GM12875 (cell line): ENCODE measurements at regions not wholly inside any gene's neighbourhood (a gene's known extent, or its start where the extent isn't known, plus 50 kb on each side); places are given as distances from the start of the nearest gene placed in this dataset.

Experiments
- H3K4me3 ChIP-seq: one replicate; pipeline ENCODE4 v1.5.1; 2011; ENCODE audit warnings: low read depth, low read length, control low read depth
- CTCF ChIP-seq: IDR thresholded peaks from 2 replicates; pipeline ENCODE4 v1.5.1; 2011; ENCODE audit warnings: low read depth, mild to moderate bottlenecking, control low read depth, inconsistent platforms, low read length, moderate library complexity, borderline replicate concordance; ENCODE audit not compliant: insufficient read depth

GRCh38 chr20:7361321-7361720 lies 578.9 kb downstream of the HAO1 start:
- no peak for TF ChIP-seq CTCF
- H3K4me3 ChIP-seq, result no peak overlapping the region

GRCh38 chr20:7361931-7362330 lies 578.3 kb downstream of the HAO1 start:
- H3K4me3 ChIP-seq, result no peak overlapping the region
- TF ChIP-seq CTCF, result no peak

GRCh38 chr20:7362601-7363000 lies 577.7 kb downstream of the HAO1 start:
- no peak overlapping the region for H3K4me3 ChIP-seq
- TF ChIP-seq CTCF, result no peak

- no peak overlapping the region for H3K4me3 ChIP-seq
- no peak for TF ChIP-seq CTCF
Measured at GRCh38 chr20:7366189-7366588, 574.1 kb downstream of the HAO1 start.

- H3K4me3 ChIP-seq, result no peak overlapping the region
- no peak for TF ChIP-seq CTCF
Measured at GRCh38 chr20:7371518-7372163, 568.6 kb downstream of the HAO1 start.

GRCh38 chr20:7375905-7376304 lies 564.4 kb downstream of the HAO1 start:
- no peak overlapping the region for H3K4me3 ChIP-seq
- TF ChIP-seq CTCF, result no peak

GRCh38 chr20:7378864-7379605 lies 561.2 kb downstream of the HAO1 start:
- no peak for TF ChIP-seq CTCF
- no peak overlapping the region for H3K4me3 ChIP-seq
